ENCODE measurements at regions not wholly inside any gene's neighbourhood (a gene's known extent, or its start where the extent isn't known, plus 50 kb on each side); places are given as distances from the start of the nearest gene placed in this dataset.
A peak's percentile ranks its signal among the peaks of the same experiment; 100 is the strongest.

DNA sequence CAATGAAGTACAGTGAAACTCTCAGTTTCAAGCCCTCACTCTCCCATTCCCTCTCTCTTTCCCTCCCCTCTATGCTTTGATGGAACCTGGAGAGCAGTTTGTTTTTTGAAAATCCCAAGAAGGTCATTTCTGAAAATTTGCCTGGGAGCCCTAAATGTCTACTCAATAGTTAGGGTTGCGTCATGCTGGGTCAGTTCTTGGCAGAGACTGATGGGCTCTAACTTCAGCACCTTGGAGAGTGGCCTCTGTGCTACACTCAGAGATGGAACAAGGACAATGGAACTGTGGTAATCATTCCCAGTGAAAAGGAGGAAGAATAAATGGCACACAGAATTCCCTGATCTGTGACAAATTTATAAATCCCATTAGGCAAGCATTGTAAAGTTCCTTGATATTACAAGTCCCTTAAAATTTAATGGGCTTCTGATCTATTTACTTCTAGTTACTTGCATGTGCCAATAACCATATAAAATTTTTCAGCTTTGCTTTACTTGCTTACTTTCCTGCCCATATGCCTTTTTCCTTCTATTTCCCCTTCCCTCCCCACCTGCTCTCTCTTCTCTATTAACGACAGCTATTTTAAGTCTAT is 182.9 kb upstream of the KCND3 start:
- peak; percentile 61 for DNase-seq
- intact Hi-C loops (cut with DNase I), result no loop called here
- peak; percentile 72 to 73 for ATAC-seq

DNA sequence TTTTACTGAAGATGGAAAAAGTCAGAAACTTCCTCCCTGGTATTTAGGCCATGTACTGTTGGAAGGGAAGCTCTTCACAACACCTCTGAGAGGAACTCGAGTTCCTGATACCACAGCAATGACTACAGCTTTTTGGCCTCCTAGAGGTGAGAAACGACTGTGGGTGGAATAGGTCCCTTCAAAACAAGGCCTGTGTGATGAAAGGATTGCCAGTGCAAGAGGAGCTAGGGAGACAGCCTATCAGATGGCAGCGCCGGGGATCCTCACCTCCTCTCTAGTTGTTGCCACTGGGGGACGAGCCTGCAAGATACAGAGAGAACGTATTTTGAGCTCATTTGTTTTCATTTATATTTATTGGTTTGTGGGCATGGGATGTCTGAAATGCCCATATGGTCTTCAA is 187.8 kb upstream of the KCND3 start:
- ATAC-seq (peak; percentile 18 to 88), DNase-seq (no peak)
- intact Hi-C loops (cut with DNase I), result no loop called here

DNA sequence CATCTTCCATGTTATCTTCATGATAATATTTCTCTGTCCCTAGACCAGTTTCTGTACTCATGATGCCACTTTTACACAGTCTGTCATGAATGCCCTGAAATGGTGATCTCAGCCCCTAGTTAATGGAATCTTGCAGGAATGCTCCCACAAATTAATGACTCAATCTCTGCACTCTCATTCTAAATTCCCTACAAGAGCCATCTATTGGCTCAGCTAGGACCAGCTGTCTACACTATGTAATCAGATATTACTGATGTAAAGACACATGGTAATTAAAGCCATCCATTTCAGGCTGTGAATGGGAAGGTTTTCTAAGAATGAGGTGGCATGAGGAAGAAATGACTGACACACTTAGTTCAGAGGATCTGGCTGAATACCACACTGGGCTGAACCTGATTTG is 199.1 kb upstream of the KCND3 start:
- no peak for ATAC-seq
- DNase-seq, result no peak
- intact Hi-C loops (cut with DNase I), result no loop called here

DNA sequence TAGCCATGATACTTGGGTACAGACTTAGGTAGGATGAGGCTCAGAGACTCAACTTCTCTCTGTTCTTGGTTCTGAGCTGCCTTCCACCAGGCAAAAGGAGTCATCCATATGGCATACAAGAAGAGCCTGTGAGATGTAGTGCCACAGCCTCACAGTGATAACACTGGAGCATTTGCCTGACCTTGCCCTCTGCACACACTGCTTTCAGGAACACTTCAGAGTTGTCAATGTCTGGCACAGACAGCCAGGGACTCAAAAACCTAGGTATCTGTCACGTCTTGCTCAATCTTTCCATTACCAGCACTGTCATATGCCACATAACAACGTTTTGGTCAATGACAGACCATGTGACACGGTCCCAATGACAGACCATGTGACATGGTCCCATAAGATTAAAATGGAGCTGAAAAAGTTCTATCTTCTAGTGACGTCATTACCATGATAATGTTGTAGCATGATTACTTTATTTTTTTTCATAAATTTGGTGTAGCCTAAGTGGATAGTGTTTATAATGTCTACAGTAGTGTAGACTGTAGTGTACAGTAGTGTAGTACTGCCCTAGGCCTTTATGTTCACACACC is 199.9 kb upstream of the CTTNBP2NL start:
- intact Hi-C loops (cut with DNase I), result no loop called here
- no peak for ATAC-seq
- DNase-seq, result peak; percentile 13

DNA sequence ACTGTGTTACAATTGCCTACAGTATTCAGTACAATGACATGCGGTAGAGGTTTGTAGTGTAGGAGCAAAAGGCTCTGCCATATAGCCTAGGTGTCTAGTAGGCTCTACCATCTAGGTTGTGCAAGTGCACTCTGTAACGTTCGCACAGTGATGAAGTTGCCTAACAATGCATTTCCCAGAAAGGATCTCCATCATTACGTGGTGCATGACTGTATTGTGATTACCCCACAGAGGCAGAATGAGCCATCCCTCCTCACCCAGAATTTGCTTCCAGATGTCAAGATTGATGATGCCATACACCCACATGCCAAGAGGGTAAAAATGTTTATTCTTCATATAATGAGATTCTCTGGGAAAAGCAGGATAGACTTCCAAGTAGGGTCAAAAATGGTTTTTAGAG is 199.3 kb upstream of the CTTNBP2NL start:
- no peak for DNase-seq
- intact Hi-C loops (cut with DNase I), result no loop called here
- no peak for ATAC-seq

DNA sequence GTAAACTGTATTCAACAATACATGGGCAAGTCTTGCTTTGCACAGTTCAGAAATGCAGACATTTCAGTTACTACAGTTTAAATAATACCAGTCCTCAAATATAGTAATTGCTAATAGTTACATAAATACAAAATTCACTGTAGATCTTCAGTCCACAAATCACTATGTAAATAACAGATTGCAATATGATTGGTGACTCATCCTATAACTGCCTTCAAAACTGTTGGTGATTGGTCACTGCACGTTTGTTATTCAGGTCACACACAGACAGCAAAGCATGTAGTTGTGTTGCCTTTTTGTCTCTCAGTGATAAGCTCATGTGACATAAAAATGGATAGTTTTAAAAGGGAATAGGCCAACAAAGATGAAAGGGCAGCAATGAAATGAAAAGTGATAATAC is 186.5 kb upstream of the CTTNBP2NL start:
- intact Hi-C loops (cut with DNase I), result no loop called here
- DNase-seq (no peak), ATAC-seq (no peak)

DNA sequence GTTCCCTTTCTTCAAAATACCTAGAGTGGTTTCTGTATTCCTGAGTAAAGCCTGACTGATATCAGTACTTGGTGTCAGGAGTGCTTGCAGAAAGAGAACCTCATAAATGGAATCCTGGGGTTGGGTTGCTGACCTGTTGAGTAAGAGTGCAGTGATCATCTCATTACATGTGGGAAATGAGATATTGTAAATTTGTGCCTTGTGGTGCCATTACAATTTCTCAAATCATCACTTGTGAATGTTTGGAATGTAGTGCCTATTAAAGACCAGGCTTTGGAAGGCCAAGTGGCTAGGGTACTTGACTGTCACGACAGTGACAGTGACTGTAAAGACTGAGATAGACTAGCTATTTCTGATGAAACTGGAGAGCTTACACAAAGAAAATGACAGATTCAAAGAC is 176.7 kb upstream of the CTTNBP2NL start:
- ATAC-seq, result no peak
- DNase-seq, result no peak
- intact Hi-C loops (cut with DNase I), result no loop called here

DNA sequence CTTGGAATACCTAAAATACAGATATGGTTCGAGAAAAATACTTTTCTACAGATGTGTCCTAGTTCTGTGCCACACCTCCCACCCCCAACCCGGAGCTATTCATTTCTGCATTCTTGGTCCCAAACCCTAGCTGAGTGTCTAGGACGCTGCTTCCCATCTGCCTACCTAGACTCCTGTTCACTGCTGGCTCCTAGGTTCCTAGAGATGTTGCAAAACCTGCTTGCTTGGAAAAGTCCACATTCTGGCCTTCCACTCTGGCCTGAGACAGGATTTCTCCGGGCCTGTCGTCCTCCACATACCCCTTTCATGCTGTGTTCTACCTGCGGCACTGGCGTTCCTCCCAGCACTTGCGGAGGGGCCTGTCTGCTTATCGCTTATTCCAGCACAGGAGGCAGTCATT is 165.8 kb upstream of the CTTNBP2NL start:
- DNase-seq (no peak), ATAC-seq (no peak)
- intact Hi-C loops (cut with DNase I), result no loop called here

DNA sequence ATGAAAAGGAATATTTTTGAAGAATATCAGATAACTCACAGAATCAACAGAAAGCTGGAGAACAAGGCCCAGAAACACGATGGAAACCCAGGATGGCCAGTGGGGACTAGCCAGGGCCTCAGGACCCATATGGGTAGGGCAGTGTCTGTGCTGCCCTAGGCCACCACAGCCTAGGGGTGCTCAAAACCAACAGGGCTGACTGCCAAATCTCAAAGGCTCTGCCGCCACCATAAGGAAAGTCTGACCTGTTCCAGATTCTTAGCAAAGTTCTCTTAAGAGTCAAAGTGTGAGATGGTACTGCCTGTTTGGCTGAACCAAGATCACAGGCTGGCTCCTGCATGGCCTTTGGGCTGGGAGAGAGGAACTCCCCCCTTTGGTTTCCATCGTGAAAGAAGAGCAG is 164.7 kb upstream of the CTTNBP2NL start:
- DNase-seq, result no peak
- ATAC-seq, result no peak
- intact Hi-C loops (cut with DNase I), result no loop called here

DNA sequence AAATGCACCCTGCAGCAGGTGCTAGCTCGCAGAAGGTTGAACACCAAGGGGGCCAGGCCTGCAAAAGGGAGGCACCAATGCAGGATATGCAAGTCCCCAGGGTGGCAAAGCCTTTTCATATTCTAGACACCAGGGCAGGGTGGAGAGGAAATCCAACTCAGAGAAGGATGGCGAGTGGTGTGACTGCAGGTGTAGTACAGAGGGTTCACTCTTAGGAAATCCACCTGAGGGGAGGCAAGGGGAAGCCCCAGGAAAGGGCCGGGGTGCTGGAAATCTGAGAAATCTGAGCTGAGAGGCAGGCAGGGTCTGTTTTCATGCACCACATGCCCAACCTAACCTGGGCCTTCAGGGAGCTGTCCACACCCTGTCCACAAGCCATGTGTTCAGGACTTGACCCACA is 163.2 kb upstream of the CTTNBP2NL start:
- intact Hi-C loops (cut with DNase I), result no loop called here
- DNase-seq, result no peak
- no peak for ATAC-seq

DNA sequence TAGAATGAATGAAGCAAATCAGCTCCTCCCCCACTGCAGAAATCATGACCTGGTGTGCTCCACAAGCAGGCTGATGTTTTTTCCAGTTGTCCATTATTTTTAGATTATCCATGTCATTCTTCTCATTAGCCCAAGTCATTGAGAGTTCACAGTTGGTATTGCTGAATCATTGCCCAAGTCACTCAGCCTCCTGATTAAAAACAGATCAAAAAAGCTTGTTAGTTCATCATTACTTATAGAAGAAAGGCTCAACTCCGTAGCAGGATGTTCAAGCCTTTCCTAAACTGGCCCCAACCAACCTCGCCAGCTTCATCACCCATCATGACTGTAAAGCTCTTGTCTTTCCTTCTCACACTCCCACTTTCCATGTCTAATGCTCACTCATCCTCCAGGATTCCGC is 161.3 kb upstream of the CTTNBP2NL start:
- intact Hi-C loops (cut with DNase I), result no loop called here
- DNase-seq, result no peak
- ATAC-seq, result no peak

DNA sequence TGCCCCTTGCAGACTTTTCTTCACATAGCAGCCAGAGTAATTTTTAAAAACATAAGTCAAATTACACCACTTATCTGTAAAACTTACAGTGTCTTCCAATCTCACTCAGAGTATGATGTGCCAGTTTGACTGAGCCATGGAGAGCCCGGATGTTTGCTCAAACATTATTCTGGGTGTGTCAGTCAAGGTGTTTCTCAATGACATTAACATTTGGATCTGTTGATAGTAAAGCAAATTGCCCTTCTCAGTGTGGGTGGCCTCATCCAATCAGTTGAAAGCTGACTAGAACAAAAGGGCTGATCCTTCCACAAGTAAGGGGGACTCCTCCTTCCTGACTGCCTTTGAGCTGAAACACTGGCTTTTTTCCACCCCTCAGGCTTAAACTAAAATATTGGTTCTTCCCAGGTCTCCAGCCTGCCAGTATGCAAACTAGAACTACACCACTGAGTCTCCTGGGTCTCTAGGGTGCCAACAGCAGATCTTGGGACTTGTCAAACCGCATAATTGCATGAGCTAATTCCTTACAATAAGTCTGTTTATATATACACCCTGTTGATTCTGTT is 157.9 kb upstream of the CTTNBP2NL start:
- intact Hi-C loops (cut with DNase I), result no loop called here
- ATAC-seq, result no peak
- DNase-seq, result no peak

DNA sequence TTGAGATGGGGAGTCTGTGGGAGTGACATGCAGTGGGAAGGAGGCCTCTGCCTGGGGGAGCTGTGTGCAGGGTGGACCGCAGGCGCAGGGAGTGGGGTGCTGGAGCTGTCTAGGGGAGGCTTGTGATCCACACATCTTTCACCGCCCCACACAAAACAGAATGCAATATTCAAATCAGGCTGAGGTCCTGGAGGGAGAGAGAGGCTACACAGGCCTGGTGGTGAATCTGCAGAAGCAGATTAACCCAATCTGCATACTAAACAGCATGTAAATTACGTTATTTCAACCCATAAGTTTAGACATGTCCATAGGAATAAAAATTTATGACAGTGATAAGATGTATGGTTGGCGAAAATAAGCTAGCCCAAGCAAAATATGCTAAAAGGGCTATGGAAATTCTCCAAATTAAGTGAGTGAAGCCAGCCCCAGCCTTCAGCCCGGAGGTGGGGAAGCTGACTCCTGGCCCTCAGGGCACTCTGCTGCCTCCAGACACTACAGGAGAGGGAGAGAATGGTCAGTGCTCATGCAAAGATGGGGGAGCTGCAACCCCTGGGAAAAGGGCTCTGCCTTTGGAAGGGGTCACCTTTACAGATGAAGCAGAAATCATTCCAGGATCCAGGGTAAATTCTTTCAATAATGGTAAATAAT is 156.2 kb upstream of the CTTNBP2NL start:
- DNase-seq, result no peak
- no peak for ATAC-seq
- intact Hi-C loops (cut with DNase I), result no loop called here

DNA sequence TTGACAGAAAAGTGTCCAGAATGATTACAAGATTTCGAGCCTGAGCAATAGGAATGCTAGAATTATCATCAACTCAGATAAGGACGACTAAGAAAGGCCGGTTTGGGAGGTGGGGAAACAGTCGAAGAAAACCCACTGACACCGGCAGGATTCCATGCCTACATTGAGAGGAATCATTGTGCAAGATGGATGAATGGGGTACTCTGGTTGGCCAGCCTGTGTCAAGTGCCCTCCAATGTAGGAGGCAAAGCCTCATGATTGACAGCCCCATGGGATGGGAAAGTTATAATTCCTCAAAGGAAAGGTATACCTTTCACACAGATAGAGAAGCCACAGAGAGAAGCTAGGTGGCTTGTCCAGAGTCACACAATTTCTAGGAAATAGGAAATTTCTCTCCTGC is 153.5 kb upstream of the CTTNBP2NL start:
- intact Hi-C loops (cut with DNase I), result no loop called here
- ATAC-seq (no peak), DNase-seq (no peak)

DNA sequence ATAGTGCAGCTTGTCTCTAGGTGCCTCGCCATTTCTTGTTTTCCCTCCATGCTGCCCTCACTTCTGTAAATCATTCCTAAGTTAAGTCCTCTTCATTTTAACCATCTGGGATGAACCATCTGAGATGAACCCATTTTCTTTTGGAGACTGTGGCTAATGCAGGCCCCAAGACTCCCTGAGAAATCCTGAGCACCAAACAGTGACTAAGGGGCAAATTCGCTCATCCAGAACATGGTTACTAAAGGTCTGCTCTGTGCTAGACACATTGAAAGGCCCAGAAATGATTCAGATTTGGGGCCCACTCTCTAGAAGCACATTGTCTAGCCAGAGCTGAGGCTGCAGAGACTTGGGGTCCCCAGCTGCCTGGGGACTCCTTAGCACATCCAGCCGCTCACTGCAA is 151.9 kb upstream of the CTTNBP2NL start:
- ATAC-seq, result no peak
- no peak for DNase-seq
- intact Hi-C loops (cut with DNase I), result no loop called here

DNA sequence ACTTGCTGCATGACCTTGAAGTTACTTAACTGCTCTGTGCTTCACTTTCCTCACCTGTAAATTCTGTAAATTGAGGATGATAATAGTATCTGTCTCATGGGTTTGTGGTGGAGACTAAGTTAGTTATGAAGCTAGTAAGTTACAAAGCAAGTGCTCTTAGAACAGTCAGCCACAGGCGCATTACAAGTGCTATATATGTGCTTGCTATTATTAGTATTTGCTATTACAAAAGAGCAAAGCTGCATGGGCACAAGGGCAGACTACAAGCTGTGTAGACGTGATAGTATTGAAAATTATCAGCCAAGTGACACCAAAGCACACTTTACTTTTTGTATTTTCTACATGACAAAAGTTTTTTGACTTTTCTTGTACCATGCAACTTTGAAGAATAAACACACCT is 150.9 kb upstream of the CTTNBP2NL start:
- no peak for DNase-seq
- intact Hi-C loops (cut with DNase I), result no loop called here
- ATAC-seq, result peak in 1 of 2 donors; percentile 53

DNA sequence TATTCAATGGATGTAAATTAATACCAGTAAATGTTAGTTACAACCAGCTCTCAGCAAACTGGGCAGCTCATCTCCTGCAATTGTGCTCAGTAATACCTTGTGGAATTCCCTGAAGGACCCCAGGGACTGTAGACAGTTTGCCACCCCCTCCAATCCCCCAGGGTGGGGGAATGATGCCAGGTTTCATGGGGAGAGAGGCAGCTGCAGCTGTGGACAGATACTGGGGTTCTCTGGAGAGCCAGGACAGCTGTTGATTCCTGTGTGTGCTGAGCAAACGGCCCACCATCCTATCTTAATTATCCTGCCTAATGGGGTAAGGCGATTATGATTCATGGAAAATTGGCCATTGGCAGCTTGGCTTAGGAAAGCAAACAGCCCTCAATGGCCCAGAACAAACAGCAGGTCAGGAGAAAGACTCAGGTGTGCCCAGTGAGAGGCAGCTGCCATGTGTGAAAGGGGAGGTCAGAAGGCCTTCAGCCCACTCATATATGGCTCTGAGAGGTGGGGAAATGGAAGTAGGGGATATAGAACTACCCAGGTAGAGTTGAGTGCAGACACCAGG is 148.9 kb upstream of the CTTNBP2NL start:
- DNase-seq, result no peak
- intact Hi-C loops (cut with DNase I), result no loop called here
- no peak for ATAC-seq

DNA sequence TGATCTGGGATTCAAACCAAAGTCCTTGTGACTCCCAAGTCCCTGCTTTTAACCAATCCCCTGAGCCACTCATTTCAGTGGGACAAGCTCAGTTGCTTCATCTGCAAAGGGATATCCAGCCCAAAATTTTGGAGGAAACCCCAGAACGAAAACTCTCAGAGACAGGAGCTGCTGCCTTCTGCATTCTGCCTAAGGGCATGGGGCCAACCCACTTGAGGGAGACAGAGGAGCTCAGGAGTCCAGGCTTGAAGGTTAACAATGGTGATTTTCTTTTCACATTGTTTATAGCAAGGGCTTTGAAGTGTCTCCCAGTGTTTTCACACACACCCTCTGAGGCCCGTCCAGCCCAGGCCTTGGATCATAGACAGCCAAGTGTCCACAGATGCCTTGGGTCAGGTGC is 148.1 kb upstream of the CTTNBP2NL start:
- DNase-seq (peak; percentile 47), ATAC-seq (peak in 1 of 2 donors; percentile 27)
- intact Hi-C loops (cut with DNase I), result no loop called here

DNA sequence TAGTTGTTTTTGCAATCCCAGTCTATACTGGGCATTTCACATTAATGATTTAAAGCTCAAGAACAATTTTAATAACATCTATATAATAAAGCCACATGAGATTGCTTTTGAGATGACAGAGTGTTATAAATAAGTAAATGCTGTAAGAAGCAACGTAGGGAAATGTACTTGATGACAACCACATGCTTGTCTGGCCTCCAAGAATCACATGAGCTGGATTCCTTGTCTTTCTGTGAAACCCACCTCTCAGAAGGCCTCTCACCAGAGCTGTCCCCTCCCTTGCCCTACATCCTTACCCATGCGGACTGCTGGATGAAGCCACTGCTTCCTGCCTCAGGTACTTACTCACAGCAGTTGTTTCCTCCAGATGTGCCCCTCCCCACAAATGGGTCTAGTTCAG is 145.1 kb upstream of the CTTNBP2NL start:
- intact Hi-C loops (cut with DNase I), result no loop called here
- ATAC-seq (no peak), DNase-seq (no peak)

DNA sequence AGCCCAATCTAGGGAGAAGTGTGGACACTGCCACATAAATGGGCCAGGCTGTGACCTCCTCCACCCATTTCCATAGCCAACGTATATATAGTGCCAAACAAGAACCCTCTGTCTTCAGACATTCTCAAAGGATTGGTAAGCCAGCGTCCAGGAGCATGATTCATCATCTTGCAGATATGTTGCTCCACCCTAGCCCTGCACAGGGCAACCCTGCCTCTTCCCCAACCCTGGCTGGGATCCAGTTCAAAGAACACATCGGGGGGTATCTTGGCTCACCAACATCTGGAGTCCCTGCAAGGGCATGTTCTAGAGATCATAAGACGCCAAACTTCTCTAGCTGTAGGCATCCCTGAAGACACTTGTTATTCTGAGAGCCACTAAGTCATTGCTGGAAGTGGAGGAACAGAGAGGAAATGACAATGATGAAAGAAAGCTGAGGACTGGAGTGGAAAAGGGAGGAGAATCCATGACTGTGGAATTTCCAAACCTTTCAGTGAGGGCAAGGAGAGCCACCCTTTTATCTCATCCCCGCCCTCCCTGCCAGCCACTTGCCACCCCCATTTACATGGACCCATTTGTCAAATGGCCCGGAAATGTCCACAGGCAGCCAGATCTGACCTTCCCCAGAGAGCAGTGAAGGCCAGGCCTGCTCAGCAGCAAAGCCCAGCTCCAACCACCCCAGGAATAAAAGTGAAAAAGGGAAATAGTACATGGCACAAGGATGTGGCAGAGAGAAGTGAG is 144.1 kb upstream of the CTTNBP2NL start:
- ATAC-seq, result peak in 1 of 2 donors; percentile 83
- DNase-seq, result no peak
- intact Hi-C loops (cut with DNase I), result no loop called here

Measured in left cardiac atrium (tissue), 4 donors.